ENCODE measurements at regions not wholly inside any gene's neighbourhood (a gene's known extent, or its start where the extent isn't known, plus 50 kb on each side); places are given as distances from the start of the nearest gene placed in this dataset.

DNA sequence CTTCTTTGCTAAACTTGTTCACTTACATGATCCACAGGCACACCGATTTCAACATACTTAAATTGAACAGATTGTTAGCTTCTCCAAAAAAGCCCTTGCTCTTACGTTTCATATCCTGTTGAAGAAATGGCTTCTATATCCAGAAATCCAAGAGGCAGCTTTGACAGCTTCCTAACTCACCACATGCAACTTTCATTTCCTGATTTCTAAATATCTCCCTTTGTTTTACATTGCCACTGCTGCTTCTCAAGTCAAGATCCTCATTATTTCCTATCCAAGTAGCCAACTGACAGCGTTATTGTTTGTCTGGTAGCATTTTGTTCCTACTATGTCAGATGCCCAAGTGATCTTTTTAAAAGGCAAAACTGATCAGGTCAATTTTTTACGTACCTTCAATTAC lies 913.2 kb upstream of the TYRP1 start:
- no peak for TF ChIP-seq EZH2 (IDR thresholded peaks at IDR 0.05; ENCODE audit: insufficient read depth, poor library complexity, severe bottlenecking)
- no peak for TF ChIP-seq EZH2phosphoT487 (IDR thresholded peaks at IDR 0.05; ENCODE audit: insufficient read depth, low read depth)

Measured in GM23248 (cell line).